Neural progenitor cell (in vitro differentiated cells): ENCODE measurements at regions not wholly inside any gene's neighbourhood (a gene's known extent, or its start where the extent isn't known, plus 50 kb on each side); places are given as distances from the start of the nearest gene placed in this dataset.

Experiments used
- CTCF ChIP-seq: fragments of 200-600 bp; sonication (generic); IDR thresholded peaks from 2 replicates; pipeline ENCODE4 v1.5.1; 2017; ENCODE audit warnings: antibody characterized with exemption, mild to moderate bottlenecking
- EZH2 ChIP-seq: fragments of 200-600 bp; sonication (generic); IDR thresholded peaks from 2 replicates; pipeline ENCODE4 v1.6.1; 2017; ENCODE audit warnings: antibody characterized with exemption, mild to moderate bottlenecking, moderate library complexity

- TF ChIP-seq EZH2: no peak
- no peak for TF ChIP-seq CTCF
Observed at GRCh38 chr3:160094562-160094961, 105.9 kb downstream of the IL12A start.
